ENCODE measurements at regions not wholly inside any gene's neighbourhood (a gene's known extent, or its start where the extent isn't known, plus 50 kb on each side); places are given as distances from the start of the nearest gene placed in this dataset.

DNA sequence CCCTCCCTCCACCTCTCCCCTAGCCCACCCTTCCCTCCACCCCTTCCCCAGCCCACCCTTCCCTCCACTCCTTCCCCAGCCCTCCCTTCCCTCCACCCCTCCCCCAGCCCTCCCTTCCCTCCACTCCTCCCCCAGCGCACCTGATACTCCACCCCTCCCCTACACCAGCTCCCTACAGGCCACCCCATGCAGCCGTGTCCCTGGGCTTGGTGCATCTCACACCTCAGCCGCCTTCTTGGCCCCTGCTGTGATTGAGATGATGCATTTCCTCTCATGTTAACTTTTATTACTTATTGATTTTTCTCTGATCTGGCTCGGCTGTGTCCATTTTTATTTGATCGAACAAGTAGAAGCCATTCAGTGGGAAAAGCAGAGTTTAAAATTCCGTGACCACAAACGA lies 243.8 kb downstream of the MATN1 start:
- in situ Hi-C loops (cut with HindIII; ENCODE audit: low pct_unique_long_range_greater_than_20kb, low sequenced_read_pairs): no loop called here
- TF ChIP-seq JUND (IDR thresholded peaks at IDR 0.05; ENCODE audit: low read depth): no peak
- DNase-seq (ENCODE audit: low read depth in 1 of 2, low spot score in 1 of 2): no peak

DNA sequence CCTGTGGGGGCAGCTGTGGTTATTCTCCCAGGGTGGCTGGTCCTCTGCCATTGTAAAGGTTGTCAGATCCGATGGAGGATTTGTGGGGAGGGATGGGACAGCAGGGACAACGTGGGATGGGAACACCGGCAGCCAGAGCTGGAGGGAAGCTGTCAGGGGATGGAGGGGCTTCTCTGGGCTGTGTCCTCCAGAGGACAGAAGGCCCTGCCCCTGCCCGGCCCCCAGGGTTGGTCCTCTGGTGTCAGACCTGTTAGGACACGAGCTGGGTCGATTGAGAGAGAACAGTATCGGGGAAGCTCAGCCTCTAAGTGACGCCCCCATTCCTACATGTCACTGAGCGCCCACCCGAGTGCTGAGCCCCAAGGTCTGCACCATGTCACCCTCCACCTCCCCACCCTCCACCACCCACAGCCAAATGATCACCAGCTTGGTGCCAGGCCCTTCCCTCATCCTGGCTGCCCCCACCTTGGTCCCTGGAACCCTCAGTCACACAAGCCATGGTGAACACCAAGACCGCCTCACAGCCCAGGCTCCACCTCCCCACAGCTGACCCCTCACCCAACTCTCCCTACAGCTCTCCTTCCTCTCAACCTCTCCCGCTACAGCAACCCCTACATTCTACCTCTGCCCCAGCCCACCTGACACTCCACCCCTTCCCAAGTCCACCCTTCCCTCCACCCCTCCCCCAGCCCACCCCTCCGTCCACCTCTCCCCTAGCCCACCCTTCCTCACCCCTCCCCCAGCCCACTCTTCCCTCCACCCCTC lies 244.4 kb downstream of the MATN1 start:
- TF ChIP-seq JUND (IDR thresholded peaks at IDR 0.05; ENCODE audit: low read depth): no peak
- in situ Hi-C loops (cut with HindIII; ENCODE audit: low pct_unique_long_range_greater_than_20kb, low sequenced_read_pairs): no loop called here
- no peak for DNase-seq (ENCODE audit: low read depth in 1 of 2, low spot score in 1 of 2)

DNA sequence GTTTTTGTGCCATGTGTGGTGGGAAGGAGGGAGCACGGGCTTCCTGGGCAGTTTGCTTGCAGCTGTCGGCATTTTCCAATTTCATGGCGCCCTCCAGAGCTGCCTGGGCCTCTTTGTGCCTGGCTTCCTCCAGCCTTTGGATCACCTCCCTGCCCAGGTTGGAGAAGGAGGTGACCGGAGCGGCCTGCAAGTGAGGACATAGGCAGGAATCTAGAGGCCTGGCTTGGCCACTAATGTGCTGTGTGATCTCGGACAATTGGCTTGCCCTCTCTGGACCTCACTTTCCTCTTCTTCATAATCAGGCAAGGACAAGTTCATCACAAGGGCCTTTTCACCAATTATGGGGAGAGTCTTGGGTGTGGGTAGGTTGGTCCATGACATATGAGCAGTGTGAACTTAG lies 245.1 kb downstream of the MATN1 start:
- TF ChIP-seq JUND (IDR thresholded peaks at IDR 0.05; ENCODE audit: low read depth): no peak
- no peak for DNase-seq (ENCODE audit: low read depth in 1 of 2, low spot score in 1 of 2)
- in situ Hi-C loops (cut with HindIII; ENCODE audit: low pct_unique_long_range_greater_than_20kb, low sequenced_read_pairs): no loop called here

DNA sequence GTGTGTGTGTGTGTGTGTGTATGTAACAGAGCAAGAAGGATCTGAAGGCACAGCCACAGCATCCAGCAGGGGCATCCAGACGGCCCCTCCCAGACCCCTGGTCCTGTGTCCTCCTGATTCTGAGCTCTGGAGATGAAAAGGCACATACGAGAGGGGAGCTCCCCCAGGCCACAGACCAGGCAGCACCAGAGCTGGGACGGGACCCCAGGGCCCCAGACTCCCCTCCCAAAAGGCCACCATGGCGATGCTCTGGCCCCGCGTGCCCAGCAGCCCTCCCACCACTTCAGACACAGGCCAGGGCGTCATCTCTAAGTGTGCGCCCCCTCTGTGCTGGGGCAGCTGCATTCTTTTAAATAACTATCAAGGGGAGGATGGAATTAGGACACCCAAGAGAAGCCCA lies 245.8 kb downstream of the MATN1 start:
- no peak for TF ChIP-seq JUND (IDR thresholded peaks at IDR 0.05; ENCODE audit: low read depth)
- in situ Hi-C loops (cut with HindIII; ENCODE audit: low pct_unique_long_range_greater_than_20kb, low sequenced_read_pairs): no loop called here
- no peak for DNase-seq (ENCODE audit: low read depth in 1 of 2, low spot score in 1 of 2)

DNA sequence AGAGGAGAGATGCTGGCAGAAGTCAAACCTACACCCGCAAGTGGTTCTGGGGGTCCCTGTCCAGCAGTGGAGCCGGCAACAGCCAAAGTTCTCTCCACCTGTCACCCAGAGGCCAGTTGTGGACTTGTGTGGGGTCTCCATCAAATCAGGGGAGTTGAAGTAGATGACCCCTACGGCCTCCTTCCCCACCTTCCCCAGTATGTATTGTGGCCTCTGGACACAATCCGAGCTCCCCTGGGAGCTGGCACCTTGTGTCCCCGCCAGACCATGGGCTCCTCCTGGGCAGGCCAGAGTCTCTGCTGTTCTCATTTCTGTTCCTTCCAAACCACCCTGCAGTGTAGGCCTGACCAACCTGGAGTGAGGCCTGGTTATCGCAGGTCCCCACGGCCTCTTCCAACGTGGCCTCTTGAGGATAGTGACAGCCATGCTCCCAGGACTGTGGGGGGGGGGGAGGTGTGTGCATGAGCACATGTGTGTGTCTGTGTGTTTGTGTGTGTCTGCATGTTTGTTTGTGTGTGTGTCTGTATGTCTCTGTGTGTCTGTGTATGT lies 246.4 kb downstream of the MATN1 start:
- TF ChIP-seq JUND (IDR thresholded peaks at IDR 0.05; ENCODE audit: low read depth): no peak
- in situ Hi-C loops (cut with HindIII; ENCODE audit: low pct_unique_long_range_greater_than_20kb, low sequenced_read_pairs): no loop called here
- DNase-seq (ENCODE audit: low read depth in 1 of 2, low spot score in 1 of 2): no peak

DNA sequence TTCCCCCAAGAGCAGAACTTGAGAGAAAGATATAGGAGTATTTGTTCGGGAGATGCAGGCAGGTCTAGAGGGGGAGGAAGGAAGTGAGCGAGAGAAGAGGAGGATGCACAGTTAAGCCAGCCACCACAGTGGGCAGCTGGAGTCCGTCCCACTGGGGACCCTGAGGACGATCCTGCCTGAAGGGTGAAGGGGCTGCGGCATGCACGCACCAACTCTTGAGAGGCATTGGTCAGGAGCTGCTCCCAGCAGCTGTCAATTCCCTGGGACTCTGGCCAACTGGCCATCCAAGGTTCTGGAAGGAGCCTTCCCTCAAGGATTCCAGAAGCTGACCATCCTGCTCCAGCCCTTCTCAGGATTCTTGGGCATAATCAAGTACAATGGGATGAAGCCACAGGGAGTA lies 246.9 kb downstream of the MATN1 start:
- no peak for DNase-seq (ENCODE audit: low read depth in 1 of 2, low spot score in 1 of 2)
- TF ChIP-seq JUND (IDR thresholded peaks at IDR 0.05; ENCODE audit: low read depth): no peak
- in situ Hi-C loops (cut with HindIII; ENCODE audit: low pct_unique_long_range_greater_than_20kb, low sequenced_read_pairs): no loop called here

DNA sequence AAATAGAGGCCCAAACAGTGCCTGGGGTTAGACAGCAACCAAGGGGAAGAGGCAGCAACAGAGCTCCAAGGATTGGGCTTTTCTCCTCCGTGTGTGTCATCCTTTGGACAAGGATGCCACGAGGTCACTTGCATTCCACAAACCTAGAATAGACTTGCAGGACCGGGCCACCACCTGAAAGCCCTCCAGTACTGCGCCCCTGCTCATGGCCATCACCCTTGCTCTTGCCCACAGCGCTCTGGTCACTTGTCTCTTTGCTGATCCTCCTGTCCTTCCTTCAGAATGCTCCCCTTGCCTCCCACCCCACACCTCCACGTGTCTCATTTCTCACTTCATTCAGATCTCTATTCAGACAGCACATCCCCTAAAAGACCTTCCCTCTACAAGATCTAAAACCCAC lies 247.4 kb downstream of the MATN1 start:
- no peak for TF ChIP-seq JUND (IDR thresholded peaks at IDR 0.05; ENCODE audit: low read depth)
- DNase-seq (ENCODE audit: low read depth in 1 of 2, low spot score in 1 of 2): no peak
- in situ Hi-C loops (cut with HindIII; ENCODE audit: low pct_unique_long_range_greater_than_20kb, low sequenced_read_pairs): no loop called here

DNA sequence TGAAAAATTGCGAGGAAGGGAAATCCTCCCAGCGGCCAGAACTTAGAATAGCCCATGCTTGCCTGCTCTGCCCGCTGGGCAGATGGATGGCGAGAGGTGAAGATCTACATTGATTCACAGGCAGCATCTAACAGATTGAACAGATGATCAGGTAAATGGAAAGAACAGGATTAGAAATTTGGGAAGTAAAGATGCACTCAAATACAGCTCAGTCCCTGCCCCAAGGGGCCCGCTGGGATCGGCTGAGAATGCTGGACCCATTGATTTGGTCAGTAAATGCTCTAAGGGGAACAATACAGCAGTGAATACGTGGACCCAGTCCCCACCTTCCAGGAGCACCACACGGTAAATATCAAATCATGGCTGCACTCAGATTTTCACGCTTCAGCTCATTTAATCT lies 248.2 kb downstream of the MATN1 start:
- no peak for DNase-seq (ENCODE audit: low read depth in 1 of 2, low spot score in 1 of 2)
- in situ Hi-C loops (cut with HindIII; ENCODE audit: low pct_unique_long_range_greater_than_20kb, low sequenced_read_pairs): no loop called here
- TF ChIP-seq JUND (IDR thresholded peaks at IDR 0.05; ENCODE audit: low read depth): no peak

DNA sequence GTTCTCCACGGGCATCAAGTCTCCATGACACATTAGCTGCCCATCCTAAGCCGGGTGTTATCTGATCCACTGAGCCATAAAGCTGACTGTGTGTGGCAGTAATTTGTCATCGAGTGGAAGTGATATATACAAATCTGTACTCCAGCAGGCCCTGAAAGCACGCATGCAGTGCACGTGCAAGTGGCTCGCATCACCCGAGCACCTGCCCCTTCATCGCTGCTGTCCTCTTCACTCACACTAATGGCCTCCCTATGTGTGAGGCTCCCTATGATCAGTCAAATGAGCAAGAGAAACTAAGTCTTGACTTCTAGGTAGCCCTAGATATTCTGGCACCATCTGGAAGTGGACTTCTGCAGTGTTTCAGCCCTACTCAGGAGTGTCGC lies 248.6 kb downstream of the MATN1 start:
- in situ Hi-C loops (cut with HindIII; ENCODE audit: low pct_unique_long_range_greater_than_20kb, low sequenced_read_pairs): no loop called here
- no peak for DNase-seq (ENCODE audit: low read depth in 1 of 2, low spot score in 1 of 2)
- TF ChIP-seq JUND (IDR thresholded peaks at IDR 0.05; ENCODE audit: low read depth): no peak

DNA sequence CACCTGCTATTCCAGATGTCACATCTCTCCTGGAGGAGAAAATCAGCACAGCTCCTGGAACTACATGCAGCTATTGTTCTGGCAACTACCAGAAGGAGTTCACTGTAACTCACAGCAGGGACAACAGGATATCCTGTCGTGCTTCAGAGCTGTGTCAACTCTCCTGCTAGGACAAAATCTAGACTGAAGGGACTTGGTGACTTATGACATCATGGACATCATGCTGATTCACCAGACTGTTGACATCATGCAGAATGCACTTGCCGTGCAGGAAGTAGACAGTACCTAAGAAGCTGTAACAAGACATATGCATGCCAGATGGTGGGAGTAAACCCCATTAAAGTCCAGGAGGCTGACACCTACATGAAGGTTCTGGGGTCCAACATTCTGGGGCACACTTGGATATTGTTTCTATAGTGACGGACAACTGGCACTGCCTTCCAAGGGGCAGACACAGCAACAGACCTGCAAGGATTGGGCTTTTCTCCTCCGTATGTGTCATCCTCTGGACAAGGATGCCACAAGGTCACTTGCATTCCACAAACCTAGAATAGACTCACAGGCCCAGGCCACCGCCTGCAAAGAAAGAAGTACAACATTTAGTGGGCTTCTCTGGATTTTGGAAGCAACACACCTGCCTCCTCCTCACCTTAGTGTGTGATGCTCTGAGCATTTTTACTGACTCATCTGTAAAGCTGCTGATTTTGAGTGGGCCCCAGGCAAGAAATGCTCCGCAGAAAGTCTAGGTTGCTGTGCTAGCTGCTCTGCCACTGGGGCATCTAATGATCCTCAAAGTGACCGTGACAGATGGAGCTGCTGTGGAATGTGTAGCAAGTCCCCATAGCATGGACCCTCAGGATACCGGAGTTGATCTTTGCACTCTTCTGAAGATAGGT lies 249.2 kb downstream of the MATN1 start:
- DNase-seq (ENCODE audit: low read depth in 1 of 2, low spot score in 1 of 2): no peak
- no peak for TF ChIP-seq JUND (IDR thresholded peaks at IDR 0.05; ENCODE audit: low read depth)
- in situ Hi-C loops (cut with HindIII; ENCODE audit: low pct_unique_long_range_greater_than_20kb, low sequenced_read_pairs): no loop called here

DNA sequence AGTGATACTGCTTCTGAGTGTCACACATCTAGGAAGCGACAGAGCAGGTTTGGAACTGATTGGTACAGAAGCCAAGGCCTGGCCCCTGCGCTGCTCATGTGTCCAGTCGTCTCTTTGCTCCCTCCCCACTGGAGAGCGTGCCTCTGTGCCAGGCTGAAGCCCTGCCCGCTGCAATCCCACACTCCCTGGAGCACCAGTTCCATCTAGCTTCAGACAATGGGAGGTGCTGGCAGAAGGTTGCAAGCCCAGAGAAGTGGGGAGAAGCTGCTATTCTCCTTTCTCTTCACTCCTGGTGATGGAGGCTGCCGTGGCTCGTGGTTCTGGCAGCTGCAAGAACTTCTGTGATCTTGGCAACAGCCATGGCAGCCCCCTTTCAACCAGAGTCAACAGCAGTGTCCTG lies 250.9 kb downstream of the MATN1 start:
- no peak for DNase-seq (ENCODE audit: low read depth in 1 of 2, low spot score in 1 of 2)
- no peak for TF ChIP-seq JUND (IDR thresholded peaks at IDR 0.05; ENCODE audit: low read depth)
- in situ Hi-C loops (cut with HindIII; ENCODE audit: low pct_unique_long_range_greater_than_20kb, low sequenced_read_pairs): no loop called here

DNA sequence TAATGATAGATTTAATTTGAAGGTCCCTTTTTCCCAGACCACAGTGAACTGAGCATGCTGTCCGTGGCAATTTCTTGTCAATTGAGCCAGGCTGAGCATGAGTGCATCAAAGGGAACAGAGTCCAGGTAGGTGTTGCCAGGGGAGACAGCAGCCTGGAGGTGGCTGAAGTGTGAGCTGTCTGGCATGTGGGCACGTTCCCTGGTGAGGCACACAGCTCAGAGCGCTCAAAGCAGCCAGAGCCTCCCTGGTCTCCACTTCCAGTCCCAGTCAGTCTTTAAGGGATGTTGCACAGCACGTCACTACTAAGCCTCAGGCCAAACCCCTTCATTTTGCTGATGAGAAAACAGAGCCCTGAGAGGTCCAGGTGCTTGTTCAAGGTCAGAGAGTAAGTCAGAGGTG lies 251.4 kb downstream of the MATN1 start:
- in situ Hi-C loops (cut with HindIII; ENCODE audit: low pct_unique_long_range_greater_than_20kb, low sequenced_read_pairs): no loop called here
- no peak for DNase-seq (ENCODE audit: low read depth in 1 of 2, low spot score in 1 of 2)
- no peak for TF ChIP-seq JUND (IDR thresholded peaks at IDR 0.05; ENCODE audit: low read depth)

DNA sequence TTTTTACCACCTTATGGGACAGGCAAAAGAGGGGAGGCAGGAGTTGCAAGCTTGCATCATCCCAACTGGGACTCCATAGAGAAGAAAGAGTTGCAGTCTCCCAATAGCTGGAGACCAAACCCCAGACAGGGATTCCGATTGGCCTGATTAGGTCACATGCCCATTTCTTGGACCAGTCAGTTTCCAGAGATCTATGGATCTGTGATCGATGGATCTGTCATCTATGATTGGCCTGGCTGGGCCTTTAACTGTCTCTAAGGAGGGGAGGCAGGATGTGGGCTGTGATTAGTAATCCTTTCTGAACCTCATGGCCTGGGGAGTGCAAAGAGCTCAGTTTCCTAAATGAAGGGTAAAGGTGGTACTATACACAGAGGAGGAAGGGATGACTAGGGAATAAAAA lies 252.1 kb downstream of the MATN1 start:
- no peak for DNase-seq (ENCODE audit: low read depth in 1 of 2, low spot score in 1 of 2)
- in situ Hi-C loops (cut with HindIII; ENCODE audit: low pct_unique_long_range_greater_than_20kb, low sequenced_read_pairs): no loop called here
- no peak for TF ChIP-seq JUND (IDR thresholded peaks at IDR 0.05; ENCODE audit: low read depth)

Measured in T47D (cell line).